GM20000 (cell line): ENCODE measurements at regions not wholly inside any gene's neighbourhood (a gene's known extent, or its start where the extent isn't known, plus 50 kb on each side); places are given as distances from the start of the nearest gene placed in this dataset.

Experiments used
- DNase-seq: peaks from one replicate; pipeline ENCODE4 v3.0.0; 2012; ENCODE audit warnings: low spot score
- TF ChIP-seq, protein P1 (sequence below): IDR thresholded peaks from 2 replicates; pipeline ENCODE4 v1.5.1; 2012; ENCODE audit warnings: mild to moderate bottlenecking, control low read depth; ENCODE audit errors: extremely low read depth, missing control alignments

DNA sequence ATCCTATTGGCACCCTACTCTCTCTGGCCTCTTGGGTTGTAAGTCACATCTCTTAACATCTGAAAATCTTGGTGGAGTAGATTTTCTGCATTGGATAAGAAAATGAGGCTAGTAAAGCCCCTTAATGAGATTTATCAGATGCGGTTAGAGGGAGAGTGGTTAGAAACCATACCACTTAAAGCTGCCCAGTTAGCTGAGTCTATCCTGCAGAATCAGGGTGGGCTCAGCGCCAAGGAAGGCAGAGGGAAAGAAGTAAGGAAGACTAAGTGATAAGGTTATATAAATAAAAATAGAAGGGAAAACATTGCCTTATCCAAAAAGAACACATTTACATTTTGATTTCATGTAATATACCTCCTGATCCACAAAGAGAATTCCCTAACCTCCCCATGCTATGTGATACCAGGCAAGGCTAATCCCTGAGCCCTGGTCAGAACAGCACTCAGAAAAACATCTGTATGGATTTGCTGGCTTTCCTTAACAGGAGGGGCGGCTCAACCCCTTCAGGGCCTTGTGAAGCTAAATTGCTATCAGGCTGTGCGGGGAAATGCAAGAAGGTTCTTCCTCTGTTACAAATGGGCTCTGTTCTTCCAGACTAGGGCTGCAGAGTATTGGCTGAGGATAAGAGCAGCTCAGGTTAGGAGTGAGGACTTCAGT, 101.7 kb downstream of the SNX19 start:
- DNase-seq, result no peak
- TF ChIP-seq, protein P1, sequence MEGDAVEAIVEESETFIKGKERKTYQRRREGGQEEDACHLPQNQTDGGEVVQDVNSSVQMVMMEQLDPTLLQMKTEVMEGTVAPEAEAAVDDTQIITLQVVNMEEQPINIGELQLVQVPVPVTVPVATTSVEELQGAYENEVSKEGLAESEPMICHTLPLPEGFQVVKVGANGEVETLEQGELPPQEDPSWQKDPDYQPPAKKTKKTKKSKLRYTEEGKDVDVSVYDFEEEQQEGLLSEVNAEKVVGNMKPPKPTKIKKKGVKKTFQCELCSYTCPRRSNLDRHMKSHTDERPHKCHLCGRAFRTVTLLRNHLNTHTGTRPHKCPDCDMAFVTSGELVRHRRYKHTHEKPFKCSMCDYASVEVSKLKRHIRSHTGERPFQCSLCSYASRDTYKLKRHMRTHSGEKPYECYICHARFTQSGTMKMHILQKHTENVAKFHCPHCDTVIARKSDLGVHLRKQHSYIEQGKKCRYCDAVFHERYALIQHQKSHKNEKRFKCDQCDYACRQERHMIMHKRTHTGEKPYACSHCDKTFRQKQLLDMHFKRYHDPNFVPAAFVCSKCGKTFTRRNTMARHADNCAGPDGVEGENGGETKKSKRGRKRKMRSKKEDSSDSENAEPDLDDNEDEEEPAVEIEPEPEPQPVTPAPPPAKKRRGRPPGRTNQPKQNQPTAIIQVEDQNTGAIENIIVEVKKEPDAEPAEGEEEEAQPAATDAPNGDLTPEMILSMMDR, result no peak

GRCh38 chr11:130815097-130815802, 101.0 kb downstream of the SNX19 start:
- TF ChIP-seq, protein P1, result no peak
- no peak for DNase-seq

DNA sequence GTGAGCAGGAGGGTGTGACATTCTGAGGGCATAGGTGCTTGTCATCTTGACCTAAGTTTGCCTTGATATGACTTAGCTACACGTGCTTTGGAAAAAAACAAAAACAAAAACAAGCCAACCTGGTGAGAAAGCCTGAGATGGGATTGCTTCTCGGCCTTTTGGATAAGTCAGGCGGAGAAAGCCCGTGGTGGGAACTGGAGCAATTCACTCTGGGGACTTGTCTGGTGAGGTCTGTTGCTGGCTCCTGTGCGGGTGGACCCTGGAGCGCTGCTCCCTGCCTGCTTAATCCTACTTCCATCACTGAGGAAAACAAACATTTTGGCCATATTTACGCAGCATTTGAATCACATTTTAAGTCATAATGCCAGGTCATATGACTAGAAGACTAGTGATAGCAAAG, 100.3 kb downstream of the SNX19 start:
- TF ChIP-seq, protein P1, result no peak
- DNase-seq, result no peak

- TF ChIP-seq, protein P1, result no peak
- DNase-seq, result no peak
Measured at GRCh38 chr11:130816546-130817329, 99.5 kb downstream of the SNX19 start.

- DNase-seq, result no peak
- TF ChIP-seq, protein P1, result no peak
Measured at GRCh38 chr11:130817330-130817944, 98.8 kb downstream of the SNX19 start.

DNA sequence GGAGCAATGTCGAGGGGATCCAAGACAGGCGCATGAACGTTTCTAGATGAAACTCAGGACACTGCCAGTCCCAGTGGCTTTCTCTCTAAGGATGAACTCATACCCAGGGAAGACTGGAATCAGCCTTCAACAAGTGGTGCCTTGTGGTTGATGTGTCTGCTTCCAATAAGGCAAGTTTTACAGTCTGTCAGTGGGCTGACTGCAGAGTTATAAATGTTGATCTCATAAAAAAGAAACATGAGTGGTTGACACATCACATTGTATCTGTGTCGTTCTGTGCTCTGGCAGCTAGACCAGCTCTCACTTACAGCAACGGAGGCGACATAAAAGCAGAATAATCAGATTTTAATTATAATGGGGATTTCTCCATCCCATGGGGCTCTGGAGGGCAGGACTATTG, 96.7 kb downstream of the SNX19 start:
- TF ChIP-seq, protein P1, result no peak
- DNase-seq, result no peak
